IPS DF 4.7 (cell line): ENCODE measurements at regions not wholly inside any gene's neighbourhood (a gene's known extent, or its start where the extent isn't known, plus 50 kb on each side); places are given as distances from the start of the nearest gene placed in this dataset.

ENCODE experiments used
- DNase-seq: peaks from one replicate; pipeline ENCODE4 v3.0.0-alpha.2; 2013; ENCODE audit warnings: low spot score; ENCODE audit errors: extremely low read depth

- DNase-seq: no peak
These were observed 117.8 kb upstream of the LGALSL start for GRCh38 chr2:64336171-64336570.

GRCh38 chr2:64337314-64337713, 116.6 kb upstream of the LGALSL start:
- no peak for DNase-seq

- DNase-seq: no peak
These were observed 115.9 kb upstream of the LGALSL start for GRCh38 chr2:64338108-64338507.

- no peak for DNase-seq
These were observed 115.0 kb upstream of the LGALSL start for GRCh38 chr2:64338910-64339500.

- no peak for DNase-seq
These were observed 112.5 kb upstream of the LGALSL start for GRCh38 chr2:64341461-64341860.

GRCh38 chr2:64342195-64343099, 111.5 kb upstream of the LGALSL start:
- no peak for DNase-seq

- DNase-seq: no peak
These were observed 108.9 kb upstream of the LGALSL start for GRCh38 chr2:64344999-64345576.

GRCh38 chr2:64345998-64346397, 108.0 kb upstream of the LGALSL start:
- no peak for DNase-seq

GRCh38 chr2:64348386-64349130, 105.4 kb upstream of the LGALSL start:
- DNase-seq: no peak

- DNase-seq: no peak
These were observed 104.8 kb upstream of the LGALSL start for GRCh38 chr2:64349131-64349530.

- DNase-seq: no peak
These were observed 103.0 kb upstream of the LGALSL start for GRCh38 chr2:64350996-64351395.

- no peak for DNase-seq
These were observed 101.7 kb upstream of the LGALSL start for GRCh38 chr2:64352292-64352691.

GRCh38 chr2:64354857-64355680, 98.9 kb upstream of the LGALSL start:
- DNase-seq: no peak

- DNase-seq: no peak
These were observed 97.1 kb upstream of the LGALSL start for GRCh38 chr2:64356906-64357305.

- no peak for DNase-seq
These were observed 94.6 kb upstream of the LGALSL start for GRCh38 chr2:64359171-64359891.

GRCh38 chr2:64359892-64360657, 93.9 kb upstream of the LGALSL start:
- DNase-seq: no peak

GRCh38 chr2:64361151-64361938, 92.6 kb upstream of the LGALSL start:
- DNase-seq: no peak

- DNase-seq: no peak
These were observed 91.4 kb upstream of the LGALSL start for GRCh38 chr2:64362562-64363026.

GRCh38 chr2:64363140-64363539, 90.8 kb upstream of the LGALSL start:
- no peak for DNase-seq
